Neural progenitor cell (in vitro differentiated cells): ENCODE measurements at regions not wholly inside any gene's neighbourhood (a gene's known extent, or its start where the extent isn't known, plus 50 kb on each side); places are given as distances from the start of the nearest gene placed in this dataset.

Experiments
- EZH2 ChIP-seq: fragments of 200-600 bp; sonication (generic); IDR thresholded peaks from 2 replicates; pipeline ENCODE4 v1.6.1; 2017; ENCODE audit warnings: antibody characterized with exemption, mild to moderate bottlenecking, moderate library complexity
- TF ChIP-seq, protein P1 (sequence below): fragments of 200-600 bp; sonication (generic); IDR thresholded peaks from 2 replicates; pipeline ENCODE4 v1.5.1; 2017; ENCODE audit warnings: antibody characterized with exemption, mild to moderate bottlenecking

DNA sequence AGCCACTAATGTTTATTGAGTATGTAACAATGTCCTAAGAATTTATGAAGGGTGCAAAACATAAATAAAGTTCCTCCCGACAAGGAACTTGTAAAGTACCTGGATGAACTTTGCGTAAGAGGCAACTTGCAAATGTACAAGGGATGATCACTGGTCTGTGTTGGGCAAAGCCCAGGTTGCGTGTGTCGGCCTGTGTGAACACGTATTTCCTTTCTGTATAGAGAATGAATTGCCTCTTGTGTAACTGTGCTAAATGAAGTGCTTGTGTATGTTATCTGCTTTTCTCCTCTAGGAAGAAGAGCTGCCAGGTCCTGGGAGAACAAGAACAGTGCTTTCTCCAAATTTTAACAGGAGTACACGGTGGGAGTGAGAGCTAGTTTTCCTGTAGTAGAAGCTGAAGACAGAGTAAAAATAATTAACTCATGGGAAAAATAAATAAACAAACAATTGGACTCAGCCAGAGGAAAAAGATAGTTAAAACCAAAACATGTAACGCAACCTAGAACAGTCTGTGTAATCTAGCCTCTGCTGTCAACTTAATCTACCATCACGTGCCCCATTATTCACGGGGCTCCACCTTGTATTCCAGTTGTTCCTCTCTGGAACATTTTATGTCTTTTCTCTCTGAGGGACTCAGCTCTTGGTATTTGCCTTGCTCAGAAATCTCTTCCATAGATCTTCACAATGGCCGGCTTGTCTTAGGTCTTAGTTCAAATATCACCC is 83.7 kb upstream of the RASGRP1 start:
- no peak for TF ChIP-seq EZH2
- TF ChIP-seq, protein P1, sequence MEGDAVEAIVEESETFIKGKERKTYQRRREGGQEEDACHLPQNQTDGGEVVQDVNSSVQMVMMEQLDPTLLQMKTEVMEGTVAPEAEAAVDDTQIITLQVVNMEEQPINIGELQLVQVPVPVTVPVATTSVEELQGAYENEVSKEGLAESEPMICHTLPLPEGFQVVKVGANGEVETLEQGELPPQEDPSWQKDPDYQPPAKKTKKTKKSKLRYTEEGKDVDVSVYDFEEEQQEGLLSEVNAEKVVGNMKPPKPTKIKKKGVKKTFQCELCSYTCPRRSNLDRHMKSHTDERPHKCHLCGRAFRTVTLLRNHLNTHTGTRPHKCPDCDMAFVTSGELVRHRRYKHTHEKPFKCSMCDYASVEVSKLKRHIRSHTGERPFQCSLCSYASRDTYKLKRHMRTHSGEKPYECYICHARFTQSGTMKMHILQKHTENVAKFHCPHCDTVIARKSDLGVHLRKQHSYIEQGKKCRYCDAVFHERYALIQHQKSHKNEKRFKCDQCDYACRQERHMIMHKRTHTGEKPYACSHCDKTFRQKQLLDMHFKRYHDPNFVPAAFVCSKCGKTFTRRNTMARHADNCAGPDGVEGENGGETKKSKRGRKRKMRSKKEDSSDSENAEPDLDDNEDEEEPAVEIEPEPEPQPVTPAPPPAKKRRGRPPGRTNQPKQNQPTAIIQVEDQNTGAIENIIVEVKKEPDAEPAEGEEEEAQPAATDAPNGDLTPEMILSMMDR: no peak
